GM19023 (cell line): ENCODE measurements at regions not wholly inside any gene's neighbourhood (a gene's known extent, or its start where the extent isn't known, plus 50 kb on each side); places are given as distances from the start of the nearest gene placed in this dataset.

Experiments used
- ATAC-seq: cut with Tn5 transposase; IDR thresholded peaks from one replicate; pipeline ENCODE4 v1.9.1; 2021; ENCODE audit warnings: mild to moderate bottlenecking, moderate library complexity; ENCODE audit not compliant: unreplicated experiment

DNA sequence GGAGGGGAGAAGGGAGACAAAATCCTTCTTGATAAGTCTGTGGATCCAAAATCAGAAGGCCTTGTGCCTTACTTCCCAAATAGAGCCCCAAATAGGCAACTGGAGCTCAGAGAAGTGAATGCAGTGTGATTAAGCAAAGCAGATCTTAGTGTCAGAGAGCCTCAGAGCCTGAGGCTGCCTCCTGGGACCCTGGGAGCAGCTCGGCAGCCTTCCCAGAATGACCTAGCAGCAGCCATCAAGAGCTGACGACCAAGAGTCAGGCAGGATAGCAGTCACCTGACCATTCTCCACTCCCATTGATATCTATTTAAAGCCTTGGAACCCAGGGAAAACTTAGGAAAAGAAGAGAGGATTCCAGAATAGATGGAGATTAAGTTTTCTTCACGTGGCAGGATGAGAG, 78.0 kb upstream of the SMYD2 start:
- ATAC-seq, result no peak

DNA sequence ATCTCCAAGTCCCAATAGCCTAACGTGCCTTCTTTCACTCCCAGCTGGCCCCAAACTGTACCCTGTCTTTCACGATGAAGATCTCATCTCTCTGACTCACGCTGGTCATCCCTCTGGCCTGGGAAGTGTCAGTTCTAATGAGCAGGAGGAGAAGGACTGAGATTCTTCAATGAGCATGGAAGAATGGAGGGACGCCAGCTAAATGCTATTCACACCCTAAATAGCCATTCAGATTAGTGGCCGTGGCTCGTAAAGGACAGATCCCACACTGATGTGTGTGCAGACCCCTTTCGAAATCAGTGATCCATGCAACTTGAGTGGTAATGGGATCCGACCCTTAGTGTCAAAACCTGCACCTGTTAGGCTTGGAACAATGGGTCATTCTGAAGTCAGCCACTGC, 75.9 kb upstream of the SMYD2 start:
- no peak for ATAC-seq

DNA sequence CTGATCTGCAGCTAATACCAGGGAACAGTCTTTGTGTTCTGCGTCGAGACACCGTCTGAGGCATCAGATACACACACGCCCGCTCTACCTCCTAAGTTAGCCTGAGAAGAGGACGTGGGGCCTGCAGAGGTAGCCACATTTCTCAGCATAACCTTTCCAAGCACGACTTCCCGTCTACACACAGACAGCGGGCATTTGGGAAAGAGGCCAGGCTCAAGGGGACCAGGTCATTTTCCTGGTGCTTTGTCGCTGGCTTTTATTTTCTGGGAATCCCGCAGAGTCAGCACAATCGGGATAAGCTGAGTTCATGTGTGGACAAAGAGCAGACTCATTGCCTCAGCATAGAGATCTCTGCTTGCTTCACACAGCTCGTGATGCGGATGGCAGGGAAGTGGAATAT, 72.5 kb upstream of the SMYD2 start:
- ATAC-seq, result no peak

DNA sequence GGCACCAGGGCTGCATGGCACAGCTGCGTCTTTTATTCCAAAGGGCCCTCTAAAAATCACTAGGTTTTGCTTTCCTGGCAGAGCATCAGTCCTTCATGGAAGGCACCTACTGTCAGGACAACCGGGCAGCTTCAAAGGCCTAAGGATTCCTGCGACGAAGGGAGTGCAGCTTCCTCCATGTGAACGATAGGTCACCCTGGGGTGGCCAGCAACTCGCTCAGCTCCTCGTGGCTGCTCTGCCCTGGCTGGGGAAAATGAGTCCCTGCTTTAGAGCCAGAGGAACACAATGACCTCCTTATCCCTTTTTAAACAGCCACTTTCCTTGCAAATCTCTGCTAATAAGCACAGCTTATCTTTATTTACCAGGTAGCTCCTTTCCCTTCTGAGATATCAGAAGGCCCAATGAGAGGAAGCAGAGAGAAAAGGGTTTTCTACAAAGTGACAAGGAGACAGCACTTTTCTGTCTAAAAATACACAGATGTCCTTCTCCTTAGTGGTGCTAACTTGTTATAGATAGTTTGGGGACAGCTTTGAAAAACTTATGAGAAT, 71.6 kb upstream of the SMYD2 start:
- ATAC-seq, result no peak

DNA sequence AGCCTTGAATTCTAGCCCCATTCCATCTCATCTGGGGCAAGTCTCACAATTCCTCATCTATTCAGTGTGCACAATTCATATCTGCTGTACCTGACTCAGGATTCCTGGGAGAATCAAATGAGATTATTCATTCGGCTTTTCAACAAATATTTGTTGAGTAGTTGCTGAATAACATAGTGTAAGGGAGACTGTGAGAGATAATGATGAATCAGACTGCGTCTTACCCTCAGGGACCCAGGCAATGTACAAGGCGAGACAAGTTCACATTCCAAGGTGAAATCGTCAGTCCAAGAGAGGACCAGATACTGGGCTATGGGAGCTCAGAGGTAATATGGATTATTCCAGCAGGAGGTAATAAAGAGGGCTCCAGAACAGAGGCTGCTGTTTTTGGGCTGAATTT, 67.8 kb upstream of the SMYD2 start:
- ATAC-seq, result no peak

DNA sequence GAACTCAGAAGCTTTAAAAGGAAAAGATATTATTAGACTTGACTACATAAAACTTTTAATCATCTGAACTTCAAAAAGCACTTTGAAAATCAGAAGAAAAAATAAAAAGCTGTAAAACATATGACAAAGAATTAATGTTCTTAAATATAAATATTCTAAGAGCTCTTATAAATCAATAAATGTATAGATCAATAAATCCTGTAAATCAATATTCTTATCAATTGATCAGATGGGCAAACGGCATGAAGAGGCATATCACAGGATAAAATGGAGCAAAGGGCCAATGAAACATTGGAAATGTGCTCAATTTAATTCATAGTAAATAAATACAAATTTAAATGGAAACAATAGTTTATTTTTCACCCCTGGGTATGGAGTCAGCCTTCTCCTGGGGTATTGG, 66.1 kb upstream of the SMYD2 start:
- ATAC-seq, result no peak

DNA sequence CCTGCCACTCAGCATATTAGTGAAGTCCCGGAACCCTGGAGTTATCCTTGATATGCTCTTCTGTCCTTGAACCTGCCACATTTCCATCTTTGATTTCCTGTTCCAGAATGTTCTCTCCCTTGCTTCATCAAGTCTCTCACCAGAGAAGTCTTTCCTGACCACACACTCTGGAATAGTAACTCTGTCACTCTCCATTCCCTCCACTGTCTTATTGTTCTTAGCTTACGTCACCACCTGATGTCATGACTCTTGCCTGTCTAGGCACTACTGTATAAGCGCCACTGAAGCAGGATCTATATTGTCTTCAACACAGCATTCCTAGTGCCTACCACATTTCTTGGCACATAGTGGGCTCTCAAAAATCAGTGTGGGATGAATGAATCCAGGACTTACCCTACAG, 65.4 kb upstream of the SMYD2 start:
- no peak for ATAC-seq

DNA sequence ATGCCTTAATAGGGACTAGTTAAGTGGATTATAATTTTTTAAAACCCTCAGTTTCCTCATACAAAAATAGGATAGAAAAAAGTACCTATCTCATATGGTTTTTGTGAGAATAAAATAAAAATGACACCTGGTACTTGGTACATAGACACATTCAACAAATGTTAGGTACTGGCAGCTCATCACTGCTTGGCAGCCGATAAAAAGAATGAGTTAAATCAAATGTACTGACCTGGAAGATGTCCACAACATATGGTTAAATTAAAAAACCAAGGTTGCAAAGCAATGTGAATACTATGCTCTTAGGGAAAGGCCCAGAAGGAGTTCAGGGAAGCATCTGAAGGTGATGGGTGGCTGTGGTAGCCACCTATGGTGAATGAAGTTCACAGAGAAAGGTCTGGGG, 64.9 kb upstream of the SMYD2 start:
- no peak for ATAC-seq

DNA sequence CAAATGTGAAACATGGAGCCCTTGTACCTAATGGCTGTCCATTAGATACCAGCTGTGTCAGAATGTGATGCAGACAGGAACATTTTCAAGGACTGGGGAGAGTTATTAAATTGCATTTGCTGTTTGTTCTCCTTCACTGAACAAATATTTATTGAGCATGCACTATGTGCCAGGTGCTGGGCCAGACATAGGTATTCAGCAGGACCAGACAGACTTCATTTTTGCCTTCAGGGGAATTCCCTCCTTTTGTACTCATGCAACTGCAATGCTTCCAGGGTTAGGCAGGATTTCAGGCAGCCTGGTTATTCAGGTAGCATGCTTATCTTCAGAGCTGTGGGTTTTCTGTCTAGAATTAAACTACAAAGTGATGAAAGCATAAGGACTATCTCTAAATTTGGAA, 64.2 kb upstream of the SMYD2 start:
- ATAC-seq, result no peak

DNA sequence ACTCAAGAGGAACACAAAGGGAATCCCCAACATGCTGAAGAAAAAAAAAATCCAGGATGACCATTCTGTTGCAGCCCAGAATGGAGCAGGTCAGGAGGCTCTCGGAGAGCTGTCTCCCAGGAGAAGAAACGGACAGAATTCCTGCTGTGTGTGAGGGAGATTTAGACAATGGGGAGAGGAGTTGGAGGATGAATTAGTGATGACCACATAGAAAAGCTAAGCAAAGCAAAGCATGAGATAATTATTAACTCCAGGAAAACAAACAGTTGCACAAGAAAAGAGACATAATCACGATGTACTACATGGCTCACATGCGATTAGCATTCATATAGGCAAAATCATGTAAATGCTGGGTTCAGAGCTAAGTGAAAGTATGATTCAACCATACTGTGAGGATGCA, 61.1 kb upstream of the SMYD2 start:
- ATAC-seq, result no peak

DNA sequence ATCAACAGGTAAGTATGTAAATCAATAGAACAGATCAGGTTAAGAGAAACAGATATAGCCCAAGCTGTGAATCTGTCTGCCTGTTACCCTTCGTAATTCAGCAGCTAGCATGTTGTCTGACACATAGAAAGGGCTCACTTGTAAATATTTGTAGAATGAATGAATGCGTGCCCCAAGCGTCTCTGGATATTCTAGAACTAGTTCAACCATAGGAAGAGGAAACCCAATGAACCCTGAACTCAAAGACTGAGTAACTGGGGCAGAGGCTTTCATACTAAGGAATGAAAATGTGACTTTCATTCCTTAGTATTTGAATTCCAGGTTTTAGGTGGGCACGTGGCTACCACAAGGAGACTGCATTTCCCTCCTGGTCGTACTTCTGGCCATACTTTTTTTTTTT, 60.1 kb upstream of the SMYD2 start:
- no peak for ATAC-seq

DNA sequence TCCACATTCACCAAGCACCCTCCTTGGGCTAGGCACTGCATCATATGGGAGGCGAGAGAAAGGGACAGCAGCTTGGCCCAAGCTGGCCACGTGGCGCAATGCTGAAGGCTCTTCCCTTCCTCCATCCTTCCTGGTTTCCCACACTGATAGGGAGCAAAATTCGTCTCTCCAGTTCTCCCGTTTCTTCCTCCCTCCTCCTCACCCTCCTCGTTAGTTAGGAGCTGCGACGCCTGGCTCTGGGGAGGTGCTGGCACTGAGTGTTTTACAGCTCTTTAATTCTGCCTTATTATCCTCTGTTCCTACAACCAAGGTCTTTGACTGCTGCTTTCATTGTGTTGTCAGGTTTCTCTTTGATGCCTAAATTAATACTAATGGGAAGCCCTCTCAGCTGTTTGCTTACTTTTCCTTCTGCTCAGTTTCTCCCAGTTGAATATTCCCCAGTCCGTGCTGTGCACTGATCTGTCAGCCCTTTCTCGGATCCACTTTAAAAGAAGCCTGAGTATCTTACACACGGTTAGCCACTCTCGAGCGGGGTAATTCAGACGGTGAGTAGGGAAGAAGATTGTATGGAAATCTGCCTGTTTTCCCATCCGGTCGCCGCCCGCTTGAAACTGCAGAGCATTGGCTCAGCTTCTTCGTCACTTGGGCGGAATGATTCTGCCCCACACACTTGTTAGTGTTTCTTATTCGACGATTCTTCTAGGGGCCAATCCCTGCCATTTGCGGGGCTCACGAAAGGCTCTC, 56.2 kb upstream of the SMYD2 start:
- ATAC-seq, result no peak

DNA sequence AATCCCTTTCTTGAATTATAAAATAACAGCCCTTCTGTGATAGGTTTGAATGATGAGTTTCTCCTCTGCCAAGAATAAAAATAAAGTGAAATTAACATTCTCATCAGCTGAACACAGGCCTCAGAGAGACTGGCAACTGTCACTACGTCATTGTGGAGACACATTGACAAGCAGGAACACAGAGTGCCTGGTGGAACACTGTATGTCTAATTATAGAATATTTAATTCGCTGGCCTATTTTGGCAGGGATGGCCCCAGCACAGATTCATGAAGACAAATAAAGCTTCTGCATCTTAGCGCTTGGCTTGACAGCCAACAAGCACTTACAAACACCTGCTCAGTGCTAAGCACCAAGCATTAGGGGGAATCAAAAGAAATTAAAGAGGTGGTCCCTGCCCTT, 52.0 kb upstream of the SMYD2 start:
- no peak for ATAC-seq

DNA sequence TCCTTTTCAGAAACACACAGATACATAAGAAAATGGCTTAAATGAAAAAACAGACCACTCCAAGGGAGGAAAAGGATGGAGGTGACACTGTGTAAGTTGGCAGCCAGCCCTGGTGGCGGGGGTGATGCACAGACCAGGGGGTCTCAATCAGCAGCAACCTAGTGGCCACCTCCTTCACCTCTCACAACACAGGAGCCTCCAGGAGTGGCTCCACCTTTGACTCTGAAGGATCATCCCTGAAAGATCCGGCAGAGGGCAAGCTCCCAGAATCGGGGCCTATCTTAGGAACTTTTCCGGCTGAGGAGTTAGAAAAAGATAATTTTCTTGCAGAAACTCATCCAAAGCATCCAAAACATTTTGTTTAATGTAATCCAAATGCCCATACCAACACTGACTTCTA, 51.2 kb upstream of the SMYD2 start:
- no peak for ATAC-seq
